ENCODE measurements at regions not wholly inside any gene's neighbourhood (a gene's known extent, or its start where the extent isn't known, plus 50 kb on each side); places are given as distances from the start of the nearest gene placed in this dataset.

GRCh38 chr4:141457653-141458052 lies 178.7 kb upstream of the IL15 start:
- TF ChIP-seq, protein P1, sequence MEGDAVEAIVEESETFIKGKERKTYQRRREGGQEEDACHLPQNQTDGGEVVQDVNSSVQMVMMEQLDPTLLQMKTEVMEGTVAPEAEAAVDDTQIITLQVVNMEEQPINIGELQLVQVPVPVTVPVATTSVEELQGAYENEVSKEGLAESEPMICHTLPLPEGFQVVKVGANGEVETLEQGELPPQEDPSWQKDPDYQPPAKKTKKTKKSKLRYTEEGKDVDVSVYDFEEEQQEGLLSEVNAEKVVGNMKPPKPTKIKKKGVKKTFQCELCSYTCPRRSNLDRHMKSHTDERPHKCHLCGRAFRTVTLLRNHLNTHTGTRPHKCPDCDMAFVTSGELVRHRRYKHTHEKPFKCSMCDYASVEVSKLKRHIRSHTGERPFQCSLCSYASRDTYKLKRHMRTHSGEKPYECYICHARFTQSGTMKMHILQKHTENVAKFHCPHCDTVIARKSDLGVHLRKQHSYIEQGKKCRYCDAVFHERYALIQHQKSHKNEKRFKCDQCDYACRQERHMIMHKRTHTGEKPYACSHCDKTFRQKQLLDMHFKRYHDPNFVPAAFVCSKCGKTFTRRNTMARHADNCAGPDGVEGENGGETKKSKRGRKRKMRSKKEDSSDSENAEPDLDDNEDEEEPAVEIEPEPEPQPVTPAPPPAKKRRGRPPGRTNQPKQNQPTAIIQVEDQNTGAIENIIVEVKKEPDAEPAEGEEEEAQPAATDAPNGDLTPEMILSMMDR (IDR thresholded peaks at IDR 0.05) = no peak
- no peak for TF ChIP-seq POLR2A (IDR thresholded peaks at IDR 0.05)
